PC-3 (cell line): ENCODE measurements at regions not wholly inside any gene's neighbourhood (a gene's known extent, or its start where the extent isn't known, plus 50 kb on each side); places are given as distances from the start of the nearest gene placed in this dataset.

Experiments
- ATAC-seq: fragments of 200-7000 bp; cut with Tn5 transposase; 2 replicates; pipeline ENCODE4 v1.9.1; 2020; ENCODE audit warnings: mild to moderate bottlenecking, moderate library complexity
- BruUV-seq: library from RNA; stranded (reverse); fragments of 400-500 nt; replicated peaks from 2 replicates; lab custom pipeline; 2021; lab: Mats Ljungman, UMichigan
- CTCF ChIA-PET: fragments of 300-600 bp; sonication (Branson Sonifier 250); formaldehyde crosslinking; loops from one replicate; lab custom pipeline; 2022; ENCODE audit warnings: antibody characterized with exemption; lab: Charles Lee
- POLR2A ChIA-PET: fragments of 300-600 bp; sonication (Branson Sonifier 250); formaldehyde crosslinking; loops from one replicate; lab custom pipeline; 2022; ENCODE audit warnings: antibody characterized with exemption; ENCODE audit not compliant: unreplicated experiment; lab: Charles Lee
- DNase-seq: peaks from one replicate; pipeline ENCODE4 v3.0.0-alpha.2; 2015
- H2AFZ ChIP-seq: fragments of 300-600 bp; sonication (generic); 2 replicates; pipeline ENCODE4 v1.6.0; 2016; ENCODE audit warnings: antibody characterized with exemption, low read length
- H3F3A ChIP-seq: fragments of 300-600 bp; sonication (generic); one replicate; pipeline ENCODE4 v1.6.0; 2017; ENCODE audit warnings: antibody characterized with exemption, low read length, control low read depth, mild to moderate bottlenecking; ENCODE audit not compliant: unreplicated experiment
- H3K27ac ChIP-seq: fragments of 300-600 bp; sonication (generic); 2 replicates; pipeline ENCODE4 v1.5.1; 2016; ENCODE audit warnings: mild to moderate bottlenecking, low read length
- H3K27me3 ChIP-seq: fragments of 300-600 bp; sonication (generic); 2 replicates; pipeline ENCODE4 v1.6.1; 2016; ENCODE audit warnings: low read length, mixed read lengths
- H3K36me3 ChIP-seq: fragments of 300-600 bp; sonication (generic); 2 replicates; pipeline ENCODE4 v1.6.1; 2016; ENCODE audit warnings: low read depth, mixed run types, low read length, mixed read lengths
- H3K4me1 ChIP-seq: fragments of 300-600 bp; sonication (generic); 2 replicates; pipeline ENCODE4 v1.5.1; 2016; ENCODE audit warnings: low read length; ENCODE audit not compliant: insufficient read depth
- H3K4me2 ChIP-seq: fragments of 300-600 bp; sonication (generic); 2 replicates; pipeline ENCODE4 v1.6.0; 2016; ENCODE audit warnings: low read length
- H3K4me3 ChIP-seq: fragments of 300-600 bp; sonication (generic); 2 replicates; pipeline ENCODE4 v1.5.1; 2016; ENCODE audit warnings: mild to moderate bottlenecking, low read length, mixed read lengths
- H3K79me2 ChIP-seq: fragments of 300-600 bp; sonication (generic); 2 replicates; pipeline ENCODE4 v1.6.1; 2017; ENCODE audit warnings: low read length, mixed read lengths
- H3K9ac ChIP-seq: fragments of 300-600 bp; sonication (generic); 2 replicates; pipeline ENCODE4 v1.6.0; 2016; ENCODE audit warnings: mild to moderate bottlenecking, low read length
- H3K9me2 ChIP-seq: fragments of 300-600 bp; sonication (generic); replicated peaks from 2 replicates; pipeline ENCODE4 v1.6.1; 2016; ENCODE audit warnings: mixed run types, low read length, mixed read lengths
- H3K9me3 ChIP-seq: fragments of 300-600 bp; sonication (generic); 2 replicates; pipeline ENCODE4 v1.6.1; 2016; ENCODE audit warnings: low read length, mixed read lengths
- H4K20me1 ChIP-seq: fragments of 300-600 bp; sonication (generic); 2 replicates; pipeline ENCODE4 v1.6.1; 2016; ENCODE audit warnings: low read length, mixed read lengths
- CTCF ChIP-seq: fragments of 300-600 bp; sonication (generic); conservative IDR thresholded peaks from 2 replicates; pipeline ENCODE4 v1.5.1; 2017; ENCODE audit warnings: antibody characterized with exemption, low read depth, mild to moderate bottlenecking, low read length
- EZH2 ChIP-seq: fragments of 300-600 bp; sonication (generic); IDR thresholded peaks from one replicate; pipeline ENCODE4 v1.6.1; 2017; ENCODE audit warnings: antibody characterized with exemption, mild to moderate bottlenecking, low read length; ENCODE audit not compliant: unreplicated experiment
- EZH2phosphoT487 ChIP-seq: fragments of 300-600 bp; sonication (generic); IDR thresholded peaks from 2 replicates; pipeline ENCODE4 v1.6.1; 2018; ENCODE audit warnings: mild to moderate bottlenecking, antibody characterized with exemption, low read length, borderline replicate concordance
- intact Hi-C: fragments of 100-400 bp; cut with micrococcal nuclease; formaldehyde crosslinking; loops from 2 replicates; pipeline ENCODE4 v1.9.0; 2023

GRCh38 chr2:226618875-226619605, 180.6 kb downstream of the IRS1 start:
- Histone ChIP-seq H3K9ac (no peak overlapping the region), H3K9me3 (no peaks in the 10 kb centered on the region), H3K4me2 (no peak overlapping the region), H3K36me3 (no peaks in the 10 kb centered on the region), H2AFZ (no peak overlapping the region), H3K9me2 (no peaks in the 10 kb centered on the region), H3F3A (no peaks in the 10 kb centered on the region), H4K20me1 (no peaks in the 10 kb centered on the region), H3K27ac (no peak overlapping the region), H3K27me3 (no peaks in the 10 kb centered on the region), H3K79me2 (no peaks in the 10 kb centered on the region), H3K4me1 (peaks cover 10% of the 10 kb centered on the region), H3K4me3 (no peak overlapping the region)
- DNase-seq (no peak), ATAC-seq (no peak)
- intact Hi-C loops: loop anchor here (10.0 kb wide), 5 partner anchors 176 to 944 kb away; partner anchors contain the start of gene IRS1
- POLR2A ChIA-PET: no interaction called here
- no peak for TF ChIP-seq EZH2
- TF ChIP-seq CTCF: no peak
- TF ChIP-seq EZH2phosphoT487: no peak
- CTCF ChIA-PET: no interaction called here
- no TSS peak for BruUV-seq

DNA sequence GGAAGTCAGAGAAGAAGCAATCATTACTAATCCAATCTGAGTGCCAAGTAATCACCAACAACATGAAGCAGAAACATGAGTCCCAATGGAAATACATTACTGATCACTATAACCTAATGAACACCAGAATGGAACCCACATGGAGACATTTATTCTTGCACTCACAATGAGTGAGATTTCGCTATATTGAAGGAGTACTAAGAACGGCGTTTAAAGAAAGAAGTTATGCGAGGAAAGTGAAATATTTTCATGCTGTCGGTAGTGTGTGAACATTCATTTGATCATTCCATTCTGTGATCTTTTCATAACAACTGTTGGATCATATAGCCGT, 181.1 kb downstream of the IRS1 start:
- H3K36me3 ChIP-seq: no peaks in the 10 kb centered on the region
- peaks cover 10% of the 10 kb centered on the region for H3K4me1 ChIP-seq
- TF ChIP-seq EZH2phosphoT487 (no peak), EZH2 (no peak), CTCF (no peak)
- CTCF ChIA-PET: no interaction called here
- BruUV-seq: no TSS peak
- no peak overlapping the region for H3K4me3 ChIP-seq
- no peaks in the 10 kb centered on the region for H4K20me1 ChIP-seq
- H3K9me3 ChIP-seq: no peaks in the 10 kb centered on the region
- DNase-seq: no peak
- no peaks in the 10 kb centered on the region for H3K27me3 ChIP-seq
- H3K4me2 ChIP-seq: no peak overlapping the region
- no peaks in the 10 kb centered on the region for H3K9me2 ChIP-seq
- H2AFZ ChIP-seq: no peak overlapping the region
- no peaks in the 10 kb centered on the region for H3F3A ChIP-seq
- ATAC-seq: no peak
- H3K79me2 ChIP-seq: no peaks in the 10 kb centered on the region
- POLR2A ChIA-PET: no interaction called here
- intact Hi-C loops: loop anchor here (10.0 kb wide), 5 partner anchors 176 to 944 kb away; partner anchors contain the start of gene IRS1
- no peak overlapping the region for H3K27ac ChIP-seq
- no peak overlapping the region for H3K9ac ChIP-seq

DNA sequence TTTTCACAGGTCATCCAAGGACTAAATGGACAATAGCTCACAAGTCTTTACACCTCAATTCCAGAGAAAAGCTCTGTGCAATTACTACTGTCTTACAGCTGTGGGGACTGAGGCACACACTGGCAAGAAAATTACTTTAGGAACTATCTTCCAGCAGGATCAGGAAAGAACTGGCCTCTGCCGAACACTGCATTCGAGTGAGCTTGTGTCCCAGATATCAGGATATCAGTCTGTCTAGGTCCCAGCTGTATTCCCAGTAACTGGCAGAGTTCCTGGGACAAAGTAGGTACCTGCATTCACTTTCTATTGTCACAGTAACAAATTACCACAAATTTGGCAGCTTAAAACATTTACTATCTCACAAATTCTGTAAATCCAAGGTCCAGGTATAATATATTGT, 183.7 kb downstream of the IRS1 start:
- Histone ChIP-seq H3K9me3 (no peaks in the 10 kb centered on the region), H3K27me3 (no peaks in the 10 kb centered on the region), H3K4me2 (no peak overlapping the region), H3K4me3 (no peak overlapping the region), H3K4me1 (peaks cover 31% of the 10 kb centered on the region), H3K36me3 (no peaks in the 10 kb centered on the region), H3F3A (peaks cover 4% of the 10 kb centered on the region), H3K9me2 (no peaks in the 10 kb centered on the region), H3K27ac (no peak overlapping the region), H3K79me2 (no peaks in the 10 kb centered on the region), H3K9ac (no peak overlapping the region), H4K20me1 (no peaks in the 10 kb centered on the region), H2AFZ (no peak overlapping the region)
- DNase-seq (no peak), ATAC-seq (no peak)
- CTCF ChIA-PET: no interaction called here
- intact Hi-C loops: loop anchor here (1.0 to 10.0 kb wide), 6 partner anchors 179 to 941 kb away; partner anchors contain the start of gene IRS1
- POLR2A ChIA-PET: interaction anchor here (0.7 kb wide), 1 partner anchor 182 kb away, joined by 3 read pairs; no protein-coding TSS in a partner anchor
- no TSS peak for BruUV-seq
- no peak for TF ChIP-seq CTCF
- TF ChIP-seq EZH2phosphoT487: no peak
- TF ChIP-seq EZH2: no peak
